Activated naive CD4-positive, alpha-beta T cell treated with anti-CD3 and anti-CD28 coated beads, Interleukin-2, amount 50 U/mL, for 24 hours (primary cell): ENCODE measurements at regions not wholly inside any gene's neighbourhood (a gene's known extent, or its start where the extent isn't known, plus 50 kb on each side); places are given as distances from the start of the nearest gene placed in this dataset.

ENCODE experiments used
- H3K27ac Mint-ChIP-seq: one replicate; pipeline ENCODE4 v1.8.0; 2021; ENCODE audit warnings: mild to moderate bottlenecking, mixed read lengths
- H3K27me3 Mint-ChIP-seq: one replicate; pipeline ENCODE4 v1.8.0; 2021; ENCODE audit warnings: mixed read lengths
- H3K36me3 Mint-ChIP-seq: one replicate; pipeline ENCODE4 v1.8.0; 2021; ENCODE audit warnings: mixed read lengths
- H3K4me1 Mint-ChIP-seq: one replicate; pipeline ENCODE4 v1.8.0; 2021; ENCODE audit warnings: mixed read lengths
- H3K4me3 Mint-ChIP-seq: one replicate; pipeline ENCODE4 v1.8.0; 2021; ENCODE audit warnings: mild to moderate bottlenecking, mixed read lengths
- H3K9me3 Mint-ChIP-seq: one replicate; pipeline ENCODE4 v1.8.0; 2021; ENCODE audit warnings: mixed read lengths

DNA sequence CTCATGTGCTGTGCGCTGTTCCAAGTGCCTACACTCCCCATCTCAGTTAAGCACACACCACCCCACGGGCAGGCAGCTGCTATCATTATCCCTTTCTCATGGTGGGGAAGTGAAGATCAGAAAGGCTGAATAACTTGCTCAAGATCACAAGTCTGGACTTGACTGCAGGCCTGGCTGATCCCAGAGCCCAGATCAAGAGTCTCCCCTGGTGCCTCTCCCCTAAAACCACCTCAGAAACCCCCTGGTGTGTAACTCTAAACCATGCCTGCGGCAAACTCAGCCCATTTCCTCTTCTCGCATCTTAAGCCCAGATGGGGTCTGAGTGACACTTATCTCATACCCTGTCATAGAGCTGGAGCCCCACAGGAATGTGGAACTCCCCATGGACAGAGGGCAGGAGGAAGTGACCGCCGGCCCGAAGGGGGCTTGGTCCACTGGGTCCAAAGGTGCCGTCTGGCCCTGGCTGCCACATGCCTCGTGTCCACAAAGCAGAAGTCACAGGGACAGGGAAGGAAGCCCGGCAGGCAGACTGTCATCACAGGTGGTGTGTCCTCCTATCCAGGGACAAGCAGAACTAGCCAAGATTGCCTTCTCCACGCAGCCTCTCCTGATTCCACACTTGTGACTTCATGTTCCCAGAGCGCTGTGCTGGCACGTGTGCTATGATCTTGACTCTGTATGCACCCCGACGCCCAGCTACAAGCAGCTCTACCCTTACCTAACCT, 92.1 kb downstream of the SYF2 start:
- no peaks in the 10 kb centered on the region for H3K9me3 Mint-ChIP-seq
- H3K27me3 Mint-ChIP-seq, result peaks cover 10% of the 10 kb centered on the region
- no peak overlapping the region for H3K4me3 Mint-ChIP-seq
- no peaks in the 10 kb centered on the region for H3K4me1 Mint-ChIP-seq
- no peaks in the 10 kb centered on the region for H3K36me3 Mint-ChIP-seq
- peak overlapping the region; percentile 56 for H3K27ac Mint-ChIP-seq

DNA sequence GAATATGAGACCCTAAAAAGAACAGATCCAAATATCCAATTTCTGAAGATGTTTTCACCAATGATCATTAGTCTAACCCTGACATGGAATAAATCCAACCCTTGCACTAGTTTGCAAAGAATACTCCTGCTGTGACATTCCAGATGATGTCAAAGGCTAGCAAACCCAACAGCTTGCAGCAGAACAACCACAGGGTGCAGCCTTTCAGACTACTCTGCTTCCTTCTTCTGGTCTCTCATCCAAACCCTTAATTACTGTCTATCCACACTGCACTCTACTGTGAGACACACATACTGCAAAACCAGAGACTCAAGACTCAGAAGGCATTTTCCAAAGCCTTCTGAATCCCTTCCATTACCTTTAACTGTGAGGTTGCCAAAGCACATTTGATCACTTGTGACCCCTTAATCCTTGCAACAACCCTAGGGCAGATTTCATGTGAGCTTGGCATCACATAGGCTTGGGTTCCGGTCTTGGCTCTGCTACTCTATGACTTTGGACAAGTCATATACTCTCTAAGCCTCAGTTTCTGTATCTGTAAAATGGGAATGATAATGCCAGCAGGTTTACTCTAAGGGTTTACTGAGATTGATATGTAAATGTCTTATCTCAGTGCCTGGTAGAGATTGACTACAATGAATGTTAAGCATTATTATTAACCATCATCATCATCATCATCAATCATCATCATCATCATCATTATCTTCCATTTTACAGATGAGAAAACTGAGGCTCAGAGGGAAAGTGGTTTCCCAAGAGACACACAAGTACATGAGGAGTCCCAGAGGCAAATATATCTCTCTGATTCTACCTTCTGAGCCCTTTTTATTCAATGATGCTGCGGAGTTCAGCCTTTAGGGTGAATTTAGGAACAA, 94.5 kb downstream of the SYF2 start:
- no peaks in the 10 kb centered on the region for H3K9me3 Mint-ChIP-seq
- H3K4me3 Mint-ChIP-seq, result no peak overlapping the region
- H3K27ac Mint-ChIP-seq, result no peak overlapping the region
- H3K4me1 Mint-ChIP-seq, result no peaks in the 10 kb centered on the region
- peaks cover 10% of the 10 kb centered on the region for H3K27me3 Mint-ChIP-seq
- no peaks in the 10 kb centered on the region for H3K36me3 Mint-ChIP-seq

DNA sequence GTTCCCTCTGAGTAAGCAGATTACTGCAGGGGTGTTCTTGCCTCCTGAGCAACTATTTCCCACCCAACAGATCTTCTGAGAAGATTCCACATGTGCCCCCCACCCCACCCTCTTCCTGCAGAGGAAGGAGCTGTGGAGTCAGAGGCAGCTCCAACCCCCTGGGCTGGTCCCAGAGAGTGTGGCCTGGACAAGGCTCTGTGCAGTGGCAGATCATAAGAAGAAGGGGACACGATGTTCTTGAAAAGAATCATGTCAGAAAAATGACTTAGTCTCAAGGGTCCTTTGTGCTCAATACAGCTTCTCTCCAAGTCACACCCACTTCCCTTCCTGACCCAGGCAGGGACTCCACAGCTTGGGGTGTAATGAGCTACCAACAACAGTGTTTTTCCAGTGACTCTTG, 95.2 kb downstream of the SYF2 start:
- H3K27me3 Mint-ChIP-seq, result peaks cover 10% of the 10 kb centered on the region
- H3K27ac Mint-ChIP-seq, result no peak overlapping the region
- H3K36me3 Mint-ChIP-seq, result no peaks in the 10 kb centered on the region
- H3K4me1 Mint-ChIP-seq, result no peaks in the 10 kb centered on the region
- no peaks in the 10 kb centered on the region for H3K9me3 Mint-ChIP-seq
- H3K4me3 Mint-ChIP-seq, result no peak overlapping the region

DNA sequence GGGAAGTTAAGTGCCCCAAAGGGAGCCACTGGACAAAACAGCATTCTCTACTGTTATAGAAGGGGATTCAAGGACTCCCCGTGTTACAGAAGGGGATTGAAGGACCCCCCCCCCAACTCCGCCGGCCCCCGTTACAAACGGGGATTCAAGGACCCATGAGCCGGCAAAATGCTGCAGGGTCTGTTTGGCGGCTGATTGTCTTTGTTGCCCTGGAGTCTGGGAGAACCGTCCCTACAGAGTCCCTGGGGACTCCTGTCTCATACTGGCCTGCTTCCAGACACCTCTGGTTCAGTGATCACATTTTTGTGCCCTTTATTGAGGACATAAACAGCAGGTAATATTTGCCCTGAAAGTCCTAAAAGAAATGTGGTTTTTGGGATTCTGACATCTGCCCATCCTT, 96.4 kb downstream of the SYF2 start:
- Mint-ChIP-seq H3K4me1 (no peaks in the 10 kb centered on the region), H3K27ac (no peak overlapping the region), H3K9me3 (no peaks in the 10 kb centered on the region), H3K36me3 (no peaks in the 10 kb centered on the region), H3K27me3 (peaks cover 9% of the 10 kb centered on the region), H3K4me3 (no peak overlapping the region)

DNA sequence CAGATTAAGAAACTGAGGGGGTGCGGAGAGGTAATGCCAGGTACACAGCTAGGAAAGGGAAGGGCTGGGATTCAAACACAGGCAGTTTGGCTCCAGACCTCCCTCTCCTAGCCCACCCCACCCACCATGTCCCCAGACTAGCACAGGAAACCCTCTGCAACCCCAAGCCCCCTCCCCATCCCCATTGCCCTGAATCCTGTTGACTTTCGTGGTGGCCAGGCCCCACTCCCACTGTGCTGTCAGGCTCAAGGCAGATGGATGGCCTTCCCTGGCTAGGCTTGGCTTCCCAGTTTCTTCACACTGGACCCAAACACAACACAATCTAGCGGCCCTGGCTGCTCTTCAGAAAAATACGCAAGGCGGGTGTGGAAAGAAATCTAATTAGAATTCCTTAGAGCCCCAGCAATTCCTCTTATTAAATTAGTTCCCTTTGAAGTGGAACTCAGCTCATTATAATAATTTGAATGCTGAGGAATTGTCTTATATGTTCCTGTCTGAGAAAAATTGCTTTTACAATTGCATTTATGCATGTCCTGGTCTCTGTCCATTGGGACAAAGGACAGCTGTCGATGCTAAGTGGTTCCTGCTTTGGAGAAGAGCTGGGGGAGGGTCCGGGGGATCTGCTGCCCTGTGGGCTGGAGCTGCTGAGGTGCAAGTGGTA, 97.4 kb downstream of the SYF2 start:
- Mint-ChIP-seq H3K27ac (no peak overlapping the region), H3K4me1 (no peaks in the 10 kb centered on the region), H3K36me3 (no peaks in the 10 kb centered on the region), H3K27me3 (peaks cover 5% of the 10 kb centered on the region), H3K9me3 (no peaks in the 10 kb centered on the region), H3K4me3 (no peak overlapping the region)

DNA sequence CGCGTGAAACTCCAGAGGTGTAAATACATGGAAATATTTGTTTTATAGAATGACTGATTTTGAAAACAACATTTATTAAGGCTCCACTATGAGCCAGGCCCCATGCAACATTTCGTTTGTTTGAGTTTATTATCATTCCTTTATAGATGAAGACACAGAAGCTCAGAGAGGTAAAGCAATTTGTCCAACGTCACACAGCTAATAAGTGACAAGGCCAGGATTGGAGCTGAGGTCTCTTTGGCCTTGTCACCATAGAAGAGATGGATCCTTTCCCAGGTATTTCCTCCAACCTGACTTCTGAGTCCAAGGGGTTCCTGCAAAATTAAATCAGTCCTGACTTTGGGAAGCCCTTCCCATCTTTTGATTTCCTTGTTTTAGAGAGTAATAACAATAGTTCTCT, 98.0 kb downstream of the SYF2 start:
- no peaks in the 10 kb centered on the region for H3K36me3 Mint-ChIP-seq
- peaks cover 2% of the 10 kb centered on the region for H3K27me3 Mint-ChIP-seq
- H3K4me3 Mint-ChIP-seq, result no peak overlapping the region
- no peaks in the 10 kb centered on the region for H3K4me1 Mint-ChIP-seq
- no peaks in the 10 kb centered on the region for H3K9me3 Mint-ChIP-seq
- H3K27ac Mint-ChIP-seq, result no peak overlapping the region

DNA sequence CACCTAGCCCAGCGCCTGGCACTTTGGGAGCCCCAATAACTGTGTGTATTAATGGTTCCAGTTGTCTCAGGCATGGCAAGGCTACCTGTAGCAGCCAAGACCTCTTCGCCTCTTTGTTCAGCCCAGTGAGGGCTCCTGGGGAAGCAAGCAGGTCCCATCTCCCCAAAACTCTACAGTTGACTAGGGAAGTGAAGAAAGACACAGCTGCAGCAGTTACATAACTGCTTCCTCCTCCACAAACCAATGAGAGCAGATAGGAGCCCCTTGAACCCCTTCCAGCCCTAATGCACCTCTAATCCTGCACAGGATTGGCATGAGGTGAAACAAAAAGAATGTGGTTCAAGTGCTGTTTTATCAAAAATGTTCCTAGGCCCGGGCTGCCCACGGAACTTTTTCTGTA, 100.5 kb downstream of the SYF2 start:
- Mint-ChIP-seq H3K4me1 (no peaks in the 10 kb centered on the region), H3K27ac (no peak overlapping the region), H3K36me3 (no peaks in the 10 kb centered on the region), H3K9me3 (no peaks in the 10 kb centered on the region), H3K27me3 (no peaks in the 10 kb centered on the region), H3K4me3 (no peak overlapping the region)

DNA sequence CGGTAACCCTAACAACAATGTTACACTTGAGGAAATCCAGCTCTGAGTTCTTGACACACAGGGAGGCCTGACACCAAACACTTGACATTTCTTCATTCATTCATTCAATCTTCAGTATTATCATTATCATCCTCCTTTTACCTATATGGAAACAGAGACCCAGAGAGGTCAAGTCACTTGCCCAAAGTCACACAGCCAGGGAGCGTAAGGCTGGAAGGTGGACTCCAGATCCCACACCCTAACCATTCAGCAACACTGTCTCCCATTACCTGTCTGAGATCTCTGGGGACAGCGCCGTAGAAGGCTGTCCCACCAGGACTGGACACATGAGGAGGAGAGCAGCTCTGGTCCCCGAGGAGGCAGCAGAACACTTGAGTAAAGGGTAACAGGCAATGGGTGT, 101.4 kb downstream of the SYF2 start:
- Mint-ChIP-seq H3K27ac (no peak overlapping the region), H3K27me3 (no peaks in the 10 kb centered on the region), H3K9me3 (no peaks in the 10 kb centered on the region), H3K4me1 (no peaks in the 10 kb centered on the region), H3K36me3 (no peaks in the 10 kb centered on the region), H3K4me3 (no peak overlapping the region)

DNA sequence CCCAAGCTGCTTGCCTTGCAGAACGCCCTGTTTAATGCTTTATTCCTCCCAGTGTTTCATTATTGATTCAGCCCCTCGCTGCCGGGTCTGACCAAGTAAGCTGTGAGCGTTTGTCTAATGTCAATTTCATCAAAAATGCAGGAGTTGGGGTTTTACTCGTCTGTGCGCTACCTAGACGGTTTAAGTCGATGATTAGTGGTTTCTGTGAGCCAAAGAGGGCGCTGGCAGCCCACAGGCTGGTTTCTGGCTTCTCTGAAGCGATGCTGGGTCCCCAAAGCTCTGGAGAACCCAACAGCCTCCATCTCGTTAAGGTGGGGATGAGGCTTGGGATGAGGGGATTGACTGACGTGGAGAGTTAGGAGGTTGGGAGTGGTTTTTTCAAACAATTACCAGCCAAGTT, 102.9 kb downstream of the SYF2 start:
- no peaks in the 10 kb centered on the region for H3K9me3 Mint-ChIP-seq
- H3K27me3 Mint-ChIP-seq, result peaks cover 1% of the 10 kb centered on the region
- no peaks in the 10 kb centered on the region for H3K36me3 Mint-ChIP-seq
- no peak overlapping the region for H3K27ac Mint-ChIP-seq
- H3K4me1 Mint-ChIP-seq, result no peaks in the 10 kb centered on the region
- no peak overlapping the region for H3K4me3 Mint-ChIP-seq

DNA sequence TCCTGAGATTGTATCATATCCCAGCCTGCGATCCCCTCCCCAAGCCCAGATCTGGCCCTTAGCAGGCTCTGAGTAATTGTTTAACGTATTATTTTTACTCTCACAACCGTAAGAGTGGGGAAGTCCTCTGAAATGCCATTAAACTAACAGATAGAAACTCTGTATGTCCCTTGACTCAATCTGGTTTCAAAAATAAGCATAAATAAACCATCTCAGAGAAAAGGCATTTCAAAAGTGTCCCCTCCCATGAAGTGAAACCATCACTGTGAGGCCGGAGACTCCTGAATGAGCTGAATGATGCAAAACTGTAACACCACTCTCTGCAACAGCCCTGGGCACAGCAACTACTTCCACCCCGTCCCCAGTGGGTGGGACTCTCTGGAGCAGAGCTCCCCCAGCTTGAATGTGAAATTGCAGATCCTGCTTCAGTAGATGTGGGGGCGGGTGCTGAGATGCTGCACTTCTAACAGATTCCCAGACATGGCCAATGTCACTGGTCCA, 104.1 kb downstream of the SYF2 start:
- H3K27ac Mint-ChIP-seq, result no peak overlapping the region
- H3K36me3 Mint-ChIP-seq, result no peaks in the 10 kb centered on the region

DNA sequence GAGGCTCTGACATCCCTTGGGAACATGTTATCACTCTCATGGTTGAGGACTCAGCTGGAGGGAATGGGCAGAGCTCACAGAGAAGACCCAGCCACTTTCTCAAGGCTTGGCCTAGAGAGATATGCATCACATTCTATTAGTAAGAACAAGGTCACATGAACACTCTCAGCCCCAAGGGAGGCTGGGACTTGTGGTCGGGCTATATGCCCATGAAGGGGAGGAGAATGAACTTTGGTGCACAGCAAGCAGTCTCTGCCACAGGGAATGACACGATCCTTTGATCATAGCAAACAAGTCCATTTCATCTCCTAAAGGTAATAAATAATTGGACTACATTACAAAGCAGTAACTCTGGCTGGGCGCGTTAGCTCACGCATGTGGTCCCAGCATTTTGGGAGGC, 105.7 kb downstream of the SYF2 start:
- Mint-ChIP-seq H3K27me3 (peaks cover 1% of the 10 kb centered on the region), H3K4me1 (no peaks in the 10 kb centered on the region), H3K9me3 (no peaks in the 10 kb centered on the region), H3K36me3 (no peaks in the 10 kb centered on the region), H3K27ac (no peak overlapping the region), H3K4me3 (no peak overlapping the region)

More for the DNA sequence above, 104.1 kb downstream of the SYF2 start:
- H3K27me3 Mint-ChIP-seq, result peaks cover 1% of the 10 kb centered on the region
- H3K4me3 Mint-ChIP-seq, result no peak overlapping the region
- H3K9me3 Mint-ChIP-seq, result no peaks in the 10 kb centered on the region
- no peaks in the 10 kb centered on the region for H3K4me1 Mint-ChIP-seq

DNA sequence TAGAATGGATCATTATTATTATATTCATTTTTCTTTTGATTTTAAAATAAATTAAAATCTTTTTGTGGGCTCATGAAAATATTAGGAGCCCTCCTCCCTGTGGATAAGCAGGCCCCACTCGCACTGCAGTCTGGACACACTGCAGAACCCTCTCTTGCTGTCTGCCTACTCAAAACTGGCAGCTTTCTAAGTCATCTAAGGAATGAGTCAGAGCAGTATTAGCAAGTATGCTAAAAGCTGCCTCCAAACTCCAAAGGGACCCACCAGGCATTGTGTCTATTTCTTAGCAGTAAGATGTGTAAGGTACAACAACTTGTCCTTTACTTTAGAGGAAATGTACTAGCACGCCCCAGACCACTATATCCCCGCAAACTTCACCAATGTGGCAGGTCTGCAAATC, 108.8 kb downstream of the SYF2 start:
- Mint-ChIP-seq H3K4me1 (peaks cover 20% of the 10 kb centered on the region), H3K4me3 (no peak overlapping the region), H3K36me3 (no peaks in the 10 kb centered on the region), H3K27me3 (peaks cover 1% of the 10 kb centered on the region), H3K27ac (no peak overlapping the region), H3K9me3 (no peaks in the 10 kb centered on the region)

DNA sequence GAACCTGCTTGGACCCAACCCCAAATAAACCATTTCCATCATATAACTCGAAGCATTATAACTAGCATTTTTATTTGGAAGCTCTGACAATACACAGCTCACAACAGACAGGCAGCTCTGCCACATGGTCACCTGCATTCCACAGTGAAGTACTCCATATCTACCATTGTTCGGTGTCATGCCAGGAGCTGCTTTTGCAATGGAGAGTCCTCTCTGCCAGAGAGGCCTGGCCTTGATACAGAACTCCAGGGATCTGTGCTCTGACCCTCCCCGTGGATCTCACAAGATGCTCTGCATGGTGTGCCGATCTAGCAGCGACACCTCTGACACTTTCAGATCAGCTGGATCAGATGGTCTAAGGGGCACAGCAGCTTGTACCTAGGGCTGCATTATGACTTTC, 109.6 kb downstream of the SYF2 start:
- H3K4me3 Mint-ChIP-seq, result no peak overlapping the region
- H3K9me3 Mint-ChIP-seq, result no peaks in the 10 kb centered on the region
- no peaks in the 10 kb centered on the region for H3K36me3 Mint-ChIP-seq
- H3K4me1 Mint-ChIP-seq, result peaks cover 24% of the 10 kb centered on the region
- H3K27me3 Mint-ChIP-seq, result peaks cover 1% of the 10 kb centered on the region
- no peak overlapping the region for H3K27ac Mint-ChIP-seq

DNA sequence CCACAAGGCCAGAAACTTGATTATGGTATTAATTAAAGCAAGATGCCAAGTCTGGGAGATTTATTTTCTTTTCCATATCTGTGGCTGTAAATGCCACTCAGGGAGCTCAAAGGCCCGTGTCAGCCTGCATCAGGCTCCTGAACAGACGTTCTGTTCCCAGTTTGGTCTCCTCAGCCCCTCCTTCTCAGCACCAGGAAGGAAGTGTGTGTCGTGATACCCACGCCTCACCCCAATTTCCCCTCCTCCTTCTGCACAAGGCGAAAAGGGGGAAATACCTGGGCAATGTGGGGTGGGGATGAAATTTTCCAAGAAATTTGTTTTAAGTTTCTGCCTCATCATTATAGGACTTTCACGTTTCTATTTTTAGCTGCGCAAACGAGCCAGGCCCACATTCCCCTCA, 112.0 kb downstream of the SYF2 start:
- H3K4me3 Mint-ChIP-seq, result no peak overlapping the region
- peaks cover 3% of the 10 kb centered on the region for H3K27me3 Mint-ChIP-seq
- no peak overlapping the region for H3K27ac Mint-ChIP-seq
- no peaks in the 10 kb centered on the region for H3K36me3 Mint-ChIP-seq
- H3K4me1 Mint-ChIP-seq, result peaks cover 24% of the 10 kb centered on the region
- no peaks in the 10 kb centered on the region for H3K9me3 Mint-ChIP-seq

DNA sequence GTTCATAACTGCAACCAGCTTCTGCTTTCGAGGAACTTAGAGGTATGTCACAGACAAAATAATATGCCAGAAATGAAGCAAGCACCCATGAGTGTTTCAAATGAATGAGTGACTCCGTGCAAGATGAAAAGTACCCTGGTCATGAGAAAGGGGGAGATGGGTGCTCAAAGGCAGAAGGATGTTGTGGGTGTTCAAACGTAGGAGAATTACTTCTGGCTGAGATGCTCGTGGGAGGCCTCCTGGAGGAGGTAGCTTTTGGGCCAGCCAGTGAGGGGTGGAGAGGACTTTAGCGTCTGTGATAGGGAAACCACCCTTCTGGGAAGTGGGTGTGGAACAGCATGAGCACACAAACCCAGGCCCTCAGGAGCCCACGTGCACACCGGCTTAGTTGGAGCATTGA, 113.8 kb downstream of the SYF2 start:
- Mint-ChIP-seq H3K27ac (peak overlapping the region; percentile 64), H3K4me1 (peaks cover 24% of the 10 kb centered on the region), H3K36me3 (no peaks in the 10 kb centered on the region)

More for the DNA sequence above, 113.8 kb downstream of the SYF2 start:
- H3K9me3 Mint-ChIP-seq, result no peaks in the 10 kb centered on the region
- peaks cover 2% of the 10 kb centered on the region for H3K27me3 Mint-ChIP-seq
- H3K4me3 Mint-ChIP-seq, result no peak overlapping the region
